NCI-H187 treated with DMSO at 0.1 percent for 48 hours (cell line): ENCODE measurements at regions not wholly inside any gene's neighbourhood (a gene's known extent, or its start where the extent isn't known, plus 50 kb on each side); places are given as distances from the start of the nearest gene placed in this dataset.

Experiments
- DNase-seq: peaks from one replicate; lab custom pipeline; 2025; lab: John Stamatoyannopoulos, UW

DNA sequence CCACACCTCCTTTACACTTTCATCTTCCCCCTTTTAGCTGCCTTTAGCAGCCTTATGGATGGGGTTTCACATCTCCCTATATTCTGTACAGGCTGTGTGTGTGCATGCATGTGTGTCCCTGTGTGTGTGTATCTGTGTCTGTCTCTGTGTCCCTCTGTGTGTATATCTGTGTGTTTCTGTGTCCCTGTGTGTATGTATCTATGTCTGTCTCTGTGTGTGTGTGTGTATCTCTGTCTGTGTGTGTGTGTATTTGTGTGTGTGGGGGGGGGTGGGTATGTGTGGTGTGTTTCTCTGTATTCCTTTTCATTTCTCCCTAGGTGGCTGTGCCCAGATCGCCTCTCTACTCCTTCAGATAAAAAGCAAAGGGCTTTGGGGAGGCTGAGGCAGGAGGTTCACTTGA, 52.2 kb upstream of the CD83 start:
- no peak for DNase-seq

- DNase-seq = peak; percentile 31
Observed at GRCh38 chr6:14066782-14067406, 50.7 kb upstream of the CD83 start.

DNA sequence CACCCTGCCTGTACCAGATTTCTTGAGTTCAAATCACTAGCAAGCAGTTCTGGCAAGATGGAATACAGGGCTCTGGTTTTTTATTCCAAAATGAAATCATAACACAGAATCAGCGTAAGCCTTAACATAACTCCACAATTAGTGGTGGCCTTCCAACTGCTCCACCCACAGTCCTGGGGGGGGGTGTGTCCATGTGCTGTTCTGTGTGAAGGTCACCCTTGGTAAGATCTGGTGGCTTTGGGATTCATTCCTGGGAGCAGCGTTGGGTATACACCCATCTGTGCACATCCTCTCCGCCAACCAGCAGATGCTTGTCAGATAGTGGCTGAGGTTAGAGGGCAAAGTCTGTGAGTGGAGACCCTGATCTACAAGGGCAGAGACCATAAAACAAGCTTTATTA, 49.9 kb upstream of the CD83 start:
- no peak for DNase-seq
